ENCODE measurements at regions not wholly inside any gene's neighbourhood (a gene's known extent, or its start where the extent isn't known, plus 50 kb on each side); places are given as distances from the start of the nearest gene placed in this dataset.
A peak's percentile ranks its signal among the peaks of the same experiment; 100 is the strongest.
"Not testable (repeated sequence)": the region's sequence is repeated elsewhere in the genome, so short reads cannot be mapped to it uniquely, and the experiment has no call there.

- TF ChIP-seq, protein P1, sequence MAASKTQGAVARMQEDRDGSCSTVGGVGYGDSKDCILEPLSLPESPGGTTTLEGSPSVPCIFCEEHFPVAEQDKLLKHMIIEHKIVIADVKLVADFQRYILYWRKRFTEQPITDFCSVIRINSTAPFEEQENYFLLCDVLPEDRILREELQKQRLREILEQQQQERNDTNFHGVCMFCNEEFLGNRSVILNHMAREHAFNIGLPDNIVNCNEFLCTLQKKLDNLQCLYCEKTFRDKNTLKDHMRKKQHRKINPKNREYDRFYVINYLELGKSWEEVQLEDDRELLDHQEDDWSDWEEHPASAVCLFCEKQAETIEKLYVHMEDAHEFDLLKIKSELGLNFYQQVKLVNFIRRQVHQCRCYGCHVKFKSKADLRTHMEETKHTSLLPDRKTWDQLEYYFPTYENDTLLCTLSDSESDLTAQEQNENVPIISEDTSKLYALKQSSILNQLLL (CRISPR knock-in tag; IDR thresholded peaks at IDR 0.05; ENCODE audit: borderline replicate concordance): peak; percentile 80; the same call in 1 of the 2 replicates
- TF ChIP-seq RBFOX2 (IDR thresholded peaks at IDR 0.05; ENCODE audit: low read depth, low read length): 0 out of 2 replicates have a peak, but pooled peaks have one; percentile 15
- TF ChIP-seq ZNF707 (CRISPR knock-in tag; conservative IDR thresholded peaks at IDR 0.05): 0 out of 2 replicates have a peak, but pooled peaks have one; percentile 46
- TF ChIP-seq ZNF408 (CRISPR knock-in tag; IDR thresholded peaks at IDR 0.05; ENCODE audit: low read depth): 0 out of 2 replicates have a peak, but pooled peaks have one; percentile 55
- TF ChIP-seq IRF2 (CRISPR knock-in tag; IDR thresholded peaks at IDR 0.05): 0 out of 2 replicates have a peak, but pooled peaks have one; percentile 37
- 0 out of 2 replicates have a peak, but pooled peaks have one; percentile 34 for TF ChIP-seq GABPB2 (CRISPR knock-in tag; conservative IDR thresholded peaks at IDR 0.05)
Observed at GRCh38 chr5:34189246-34189645, 146.2 kb upstream of the C1QTNF3 start (continued).

DNA sequence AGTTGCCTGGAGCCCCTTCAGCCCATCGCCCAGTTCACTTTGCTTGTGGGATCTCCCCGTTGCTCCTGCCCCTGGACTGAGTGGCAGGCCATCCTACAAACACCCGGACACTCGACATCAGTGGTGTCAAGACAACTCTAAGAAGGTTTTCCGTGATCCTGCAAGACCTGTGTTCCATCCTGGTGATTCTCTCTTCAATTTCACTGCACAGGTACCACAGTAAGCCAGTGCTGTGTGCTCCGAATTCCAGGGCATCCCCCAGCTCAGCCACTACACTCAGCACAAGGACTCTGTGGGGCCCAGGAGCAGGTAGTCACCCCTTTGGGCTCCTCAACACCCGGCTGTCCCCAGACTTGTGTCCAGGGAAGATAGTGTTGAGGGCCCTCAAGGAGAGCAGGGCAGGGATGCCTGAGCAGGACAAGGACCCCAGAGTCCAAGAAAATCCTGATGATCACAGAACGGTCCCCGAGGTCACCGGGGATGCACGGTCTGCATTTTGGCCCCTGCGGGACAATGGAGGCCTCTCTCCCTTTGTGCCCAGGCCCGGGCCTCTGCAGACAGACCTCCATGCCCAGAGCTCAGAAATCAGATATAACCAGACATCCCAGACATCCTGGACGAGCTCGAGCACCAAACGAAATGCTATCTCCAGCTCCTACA lies 146.9 kb upstream of the C1QTNF3 start:
- H3K27me3 ChIP-seq (ENCODE audit: control insufficient read depth in 2 of 2, insufficient read depth in 2 of 2, low read length in 2 of 2); H3K9ac ChIP-seq (ENCODE audit: insufficient read depth in 1 of 2, low read depth in 2 of 2, low read length in 2 of 2); H4K20me1 ChIP-seq (replicated peaks; ENCODE audit: control insufficient read depth, insufficient read depth, low read length); intact Hi-C loops (cut with micrococcal nuclease); H3K4me3 ChIP-seq; ATAC-seq; H3K27ac ChIP-seq (ENCODE audit: extremely low read depth, low read depth, low read length); H3K36me3 ChIP-seq (ENCODE audit: control insufficient read depth, insufficient read depth, low read length); H3K9me3 ChIP-seq (replicated peaks; ENCODE audit: control insufficient read depth, insufficient read depth, low read depth, low read length); POLR2A ChIA-PET; H3K79me2 ChIP-seq (ENCODE audit: control insufficient read depth, insufficient read depth, low read length); H3K4me1 ChIP-seq (replicated peaks in 1 of 2; ENCODE audit: control insufficient read depth in 2 of 2, insufficient read depth in 2 of 2, low read length in 2 of 2); H3K9me1 ChIP-seq (ENCODE audit: control insufficient read depth, insufficient read depth, low read length); FAIRE-seq; H2AFZ ChIP-seq (ENCODE audit: low read depth, low read length); BruUV-seq (replicated peaks); H3K4me2 ChIP-seq (ENCODE audit: insufficient read depth, low read length); CTCF ChIA-PET (ENCODE audit: low intra/inter-chr PET ratio): not testable (repeated sequence)
- peak in 3 of 4 experiments; percentile 7 to 13 (median 7) for DNase-seq (ENCODE audit: extremely low read depth in 1 of 4, low spot score in 3 of 4)
- 0 out of 2 replicates have a peak, but pooled peaks have one; percentile 22 for TF ChIP-seq ZNF436 (CRISPR knock-in tag; IDR thresholded peaks at IDR 0.05)
- TF ChIP-seq TFAP4 (CRISPR knock-in tag; IDR thresholded peaks at IDR 0.05; ENCODE audit: borderline replicate concordance): peak; percentile 17; the same call in 1 of the 2 replicates
- TF ChIP-seq ZNF121 (CRISPR knock-in tag; conservative IDR thresholded peaks at IDR 0.05): 0 out of 2 replicates have a peak, but pooled peaks have one; percentile 10
- TF ChIP-seq CXXC5 (CRISPR knock-in tag; IDR thresholded peaks at IDR 0.05): 0 out of 2 replicates have a peak, but pooled peaks have one; percentile 14
- in situ Hi-C loops (cut with MboI): loop anchor here (10.0 to 25.0 kb wide), 2 partner anchors 275 to 728 kb away; no protein-coding TSS in a partner anchor
- 94% methylated on average over 16 of the region's 16 CpGs for WGBS (ENCODE audit: insufficient coverage, low coverage, missing lambda C conversion rate)

Measured in K562 (cell line).